IMR-90 (cell line): ENCODE measurements at regions not wholly inside any gene's neighbourhood (a gene's known extent, or its start where the extent isn't known, plus 50 kb on each side); places are given as distances from the start of the nearest gene placed in this dataset.

ENCODE experiments used
- ATAC-seq: fragments of 200-7000 bp; cut with Tn5 transposase; 2 replicates; pipeline ENCODE4 v1.9.1; 2020; ENCODE audit warnings: low read depth, mild to moderate bottlenecking, moderate library complexity
- BruUV-seq: library from RNA; stranded (reverse); fragments of 400-500 nt; replicated peaks from 2 replicates; lab custom pipeline; 2021; lab: Mats Ljungman, UMichigan
- CTCF ChIA-PET: fragments of 300-600 bp; formaldehyde crosslinking; extraction: SDS; loops from one replicate; lab custom pipeline; 2021; ENCODE audit warnings: antibody characterized with exemption; lab: Yijun Ruan, JAX
- POLR2A ChIA-PET: fragments of 300-600 bp; sonication (Branson Sonifier 250); formaldehyde crosslinking; loops from one replicate; lab custom pipeline; 2022; ENCODE audit warnings: antibody characterized with exemption; ENCODE audit not compliant: unreplicated experiment; lab: Charles Lee
- DNase-seq: peaks from one replicate; pipeline ENCODE4 v3.0.0; 2013
- H2AFZ ChIP-seq: replicated peaks from 2 replicates; pipeline ENCODE3; 2013; ENCODE audit warnings: low read length, mild to moderate bottlenecking; ENCODE audit not compliant: poor library complexity
- H2AK5ac ChIP-seq: 2 replicates; pipeline ENCODE4 v1.6.1; 2013; ENCODE audit warnings: low read depth, low read length, inconsistent platforms
- H2AK9ac ChIP-seq: replicated peaks from 2 replicates; pipeline ENCODE3; 2013; ENCODE audit warnings: mild to moderate bottlenecking, low read depth, low read length, moderate library complexity; ENCODE audit not compliant: poor library complexity
- H2BK120ac ChIP-seq: 2 replicates; pipeline ENCODE4 v1.6.1; 2013; ENCODE audit warnings: low read depth, low read length, inconsistent platforms
- H2BK15ac ChIP-seq: 3 replicates; pipeline ENCODE4 v1.6.1; 2013; ENCODE audit warnings: low read depth, low read length, inconsistent platforms
- H2BK20ac ChIP-seq: 2 replicates; pipeline ENCODE4 v1.6.1; 2013; ENCODE audit warnings: low read depth, mild to moderate bottlenecking, inconsistent platforms, low read length, moderate library complexity
- H2BK5ac ChIP-seq: 2 replicates; pipeline ENCODE4 v1.6.1; 2013; ENCODE audit warnings: mild to moderate bottlenecking, low read depth, low read length, inconsistent platforms; ENCODE audit not compliant: poor library complexity, severe bottlenecking
- H3K14ac ChIP-seq: replicated peaks from 2 replicates; pipeline ENCODE4 v1.6.1; 2013; ENCODE audit warnings: low read depth, low read length, inconsistent platforms
- H3K18ac ChIP-seq: 2 replicates; pipeline ENCODE4 v1.6.1; 2013; ENCODE audit warnings: low read depth, low read length, control low read depth
- H3K23ac ChIP-seq: 2 replicates; pipeline ENCODE4 v1.6.1; 2013; ENCODE audit warnings: low read depth, low read length, inconsistent platforms
- H3K27ac ChIP-seq: 2 replicates; pipeline ENCODE4 v1.5.1; 2013; ENCODE audit warnings: mild to moderate bottlenecking, control low read depth, low read length; ENCODE audit not compliant: insufficient read depth
- H3K27me3 ChIP-seq: 2 replicates; pipeline ENCODE4 v1.6.1; 2013; ENCODE audit warnings: low read length; ENCODE audit not compliant: control insufficient read depth, insufficient read depth
- H3K36me3 ChIP-seq: 2 replicates; pipeline ENCODE4 v1.6.1; 2013; ENCODE audit warnings: low read length, mixed read lengths; ENCODE audit not compliant: control insufficient read depth, insufficient read depth
- H3K4ac ChIP-seq: 2 replicates; pipeline ENCODE4 v1.6.1; 2013; ENCODE audit warnings: low read depth, low read length, inconsistent platforms
- H3K4me1 ChIP-seq: 2 replicates; pipeline ENCODE4 v1.6.1; 2013; ENCODE audit warnings: low read length, mixed read lengths; ENCODE audit not compliant: control insufficient read depth, insufficient read depth
- H3K4me2 ChIP-seq: 2 replicates; pipeline ENCODE4 v1.6.1; 2013; ENCODE audit warnings: low read depth, mild to moderate bottlenecking, control low read depth, low read length, moderate library complexity
- H3K4me3 ChIP-seq: 2 replicates; pipeline ENCODE4 v1.5.1; 2013; ENCODE audit warnings: low read depth, mild to moderate bottlenecking, control low read depth, low read length, moderate library complexity; ENCODE audit not compliant: insufficient read depth
- H3K56ac ChIP-seq: 2 replicates; pipeline ENCODE4 v1.6.1; 2013; ENCODE audit warnings: low read length, inconsistent platforms; ENCODE audit not compliant: insufficient read depth; ENCODE audit errors: extremely low read depth
- H3K79me1 ChIP-seq, 2 experiments: 2 replicates each; pipeline ENCODE4 v1.6.1; 2013; ENCODE audit warnings: low read length in 2 of 2, inconsistent platforms in 1 of 2, low read depth in 1 of 2
- H3K9ac ChIP-seq: 2 replicates; pipeline ENCODE4 v1.6.1; 2013; ENCODE audit warnings: low read depth, low read length, control low read depth
- H3K9me1 ChIP-seq: 2 replicates; pipeline ENCODE4 v1.6.1; 2013; ENCODE audit warnings: low read length, inconsistent platforms; ENCODE audit not compliant: insufficient read depth
- H3K9me3 ChIP-seq: 2 replicates; pipeline ENCODE4 v1.6.1; 2013; ENCODE audit warnings: low read length; ENCODE audit not compliant: control insufficient read depth, insufficient read depth
- H4K20me1 ChIP-seq: 2 replicates; pipeline ENCODE4 v1.6.1; 2013; ENCODE audit warnings: low read length, inconsistent platforms; ENCODE audit not compliant: insufficient read depth
- H4K5ac ChIP-seq: 2 replicates; pipeline ENCODE4 v1.6.1; 2013; ENCODE audit warnings: mild to moderate bottlenecking, low read depth, low read length, control low read depth
- H4K8ac ChIP-seq, 2 experiments: 2 replicates each; pipeline ENCODE4 v1.6.1; 2013; ENCODE audit warnings: low read depth in 2 of 2, low read length in 2 of 2, control low read depth in 1 of 2, inconsistent platforms in 1 of 2
- H4K91ac ChIP-seq: 2 replicates; pipeline ENCODE4 v1.6.1; 2013; ENCODE audit warnings: low read depth, low read length, inconsistent platforms; ENCODE audit not compliant: insufficient read depth
- BHLHE40 ChIP-seq: fragments of 150-350 bp; IDR thresholded peaks from 2 replicates; pipeline ENCODE4 v1.6.1; 2016; ENCODE audit warnings: mild to moderate bottlenecking, low read depth, low read length
- CEBPB ChIP-seq: IDR thresholded peaks from 2 replicates; pipeline ENCODE4 v1.6.1; 2012; ENCODE audit warnings: low read depth, low read length, improper control_type of control experiment
- MAZ ChIP-seq: IDR thresholded peaks from 2 replicates; pipeline ENCODE4 v1.6.1; 2012; ENCODE audit warnings: low read depth, mild to moderate bottlenecking, low read length, improper control_type of control experiment, moderate library complexity, borderline replicate concordance
- NFE2L2 ChIP-seq: fragments of 150-350 bp; IDR thresholded peaks from 2 replicates; pipeline ENCODE4 v1.6.1; 2016; ENCODE audit warnings: low read depth, mild to moderate bottlenecking, low read length
- POLR2A ChIP-seq: IDR thresholded peaks from 2 replicates; pipeline ENCODE4 v1.6.1; 2012; ENCODE audit warnings: mild to moderate bottlenecking, low read depth, low read length
- RFX5 ChIP-seq: IDR thresholded peaks from 2 replicates; pipeline ENCODE4 v1.8.0; 2012; ENCODE audit warnings: low read depth, mild to moderate bottlenecking, low read length, moderate library complexity
- SMC3 ChIP-seq: fragments of 150-350 bp; IDR thresholded peaks from 2 replicates; pipeline ENCODE4 v1.6.1; 2016; ENCODE audit warnings: low read depth, mild to moderate bottlenecking, antibody characterized with exemption, low read length, moderate library complexity
- WGBS, 2 experiments: methylation state at CpG; one replicate each; pipeline versions ENCODE4 v1.1.5 to v1.1.7; 2013; ENCODE audit warnings: missing lambda C conversion rate in 2 of 2; ENCODE audit not compliant: insufficient read length in 1 of 2; ENCODE audit errors: extremely low coverage in 2 of 2; 5-methylcytosine and 5-hydroxymethylcytosine counted together
- dilution Hi-C: fragments of 300-500 bp; cut with HindIII; formaldehyde crosslinking; loops from one replicate; pipeline ENCODE4 v1.14.3; 2018; ENCODE audit warnings: low sequenced_read_pairs; ENCODE audit not compliant: unreplicated experiment
- in situ Hi-C: fragments of 300-500 bp; cut with MboI; formaldehyde crosslinking; loops from 3 replicates; pipeline ENCODE4 v1.14.3; 2019; ENCODE audit warnings: low sequenced_read_pairs, inconsistent platforms, mixed read lengths
- intact Hi-C: fragments of 100-400 bp; cut with micrococcal nuclease; formaldehyde crosslinking; loops from 2 replicates; pipeline ENCODE4 v1.10.0; 2022
- TF ChIP-seq, protein P1 (sequence below): fragments of 150-350 bp; IDR thresholded peaks from 2 replicates; pipeline ENCODE4 v1.6.1; 2017; ENCODE audit warnings: mild to moderate bottlenecking, antibody characterized with exemption, low read length, low read depth
- TF ChIP-seq, protein P2 (sequence below): fragments of 150-350 bp; IDR thresholded peaks from 2 replicates; pipeline ENCODE4 v1.6.1; 2016; ENCODE audit warnings: low read depth, mild to moderate bottlenecking, low read length, moderate library complexity, borderline replicate concordance
- TF ChIP-seq, protein P3 (sequence below): conservative IDR thresholded peaks from 2 replicates; pipeline ENCODE4 v1.5.1; 2012; ENCODE audit warnings: mild to moderate bottlenecking, low read depth, low read length, improper control_type of control experiment

DNA sequence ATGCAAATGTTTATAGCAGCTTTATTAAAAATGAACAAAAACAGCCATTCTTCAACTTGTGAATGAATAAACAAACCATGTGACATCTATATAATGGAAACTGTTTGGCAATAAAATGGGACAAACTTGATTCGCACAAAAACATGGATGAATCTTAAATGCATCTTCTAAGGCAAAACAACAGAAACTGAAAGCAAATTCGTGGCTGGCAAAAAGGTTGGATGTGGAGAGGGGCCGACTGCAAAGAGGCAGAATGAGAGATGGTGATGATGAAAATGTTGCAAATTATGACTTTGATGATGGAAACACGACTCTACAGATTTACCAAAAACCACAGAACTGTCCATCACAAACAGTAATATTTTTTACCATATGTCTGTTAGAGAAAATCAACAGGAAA is 327.0 kb upstream of the NR5A2 start:
- no peaks in the 10 kb centered on the region for H3K9me3 ChIP-seq
- H3K56ac ChIP-seq: no peak overlapping the region
- no peaks in the 10 kb centered on the region for H3K4me1 ChIP-seq
- H4K91ac ChIP-seq: no peak overlapping the region
- H3K4me2 ChIP-seq: peak overlapping the region; percentile 16; the same call in 1 of the 2 replicates
- H3K4ac ChIP-seq: no peak overlapping the region
- H3K14ac ChIP-seq: no peak overlapping the region
- TF ChIP-seq SMC3 (no peak), CEBPB (no peak), RFX5 (no peak), BHLHE40 (no peak), POLR2A (no peak), MAZ (no peak), NFE2L2 (no peak)
- TF ChIP-seq, protein P1, sequence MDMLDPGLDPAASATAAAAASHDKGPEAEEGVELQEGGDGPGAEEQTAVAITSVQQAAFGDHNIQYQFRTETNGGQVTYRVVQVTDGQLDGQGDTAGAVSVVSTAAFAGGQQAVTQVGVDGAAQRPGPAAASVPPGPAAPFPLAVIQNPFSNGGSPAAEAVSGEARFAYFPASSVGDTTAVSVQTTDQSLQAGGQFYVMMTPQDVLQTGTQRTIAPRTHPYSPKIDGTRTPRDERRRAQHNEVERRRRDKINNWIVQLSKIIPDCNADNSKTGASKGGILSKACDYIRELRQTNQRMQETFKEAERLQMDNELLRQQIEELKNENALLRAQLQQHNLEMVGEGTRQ: no peak
- TF ChIP-seq, protein P2, sequence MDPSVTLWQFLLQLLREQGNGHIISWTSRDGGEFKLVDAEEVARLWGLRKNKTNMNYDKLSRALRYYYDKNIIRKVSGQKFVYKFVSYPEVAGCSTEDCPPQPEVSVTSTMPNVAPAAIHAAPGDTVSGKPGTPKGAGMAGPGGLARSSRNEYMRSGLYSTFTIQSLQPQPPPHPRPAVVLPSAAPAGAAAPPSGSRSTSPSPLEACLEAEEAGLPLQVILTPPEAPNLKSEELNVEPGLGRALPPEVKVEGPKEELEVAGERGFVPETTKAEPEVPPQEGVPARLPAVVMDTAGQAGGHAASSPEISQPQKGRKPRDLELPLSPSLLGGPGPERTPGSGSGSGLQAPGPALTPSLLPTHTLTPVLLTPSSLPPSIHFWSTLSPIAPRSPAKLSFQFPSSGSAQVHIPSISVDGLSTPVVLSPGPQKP: no peak
- TF ChIP-seq, protein P3, sequence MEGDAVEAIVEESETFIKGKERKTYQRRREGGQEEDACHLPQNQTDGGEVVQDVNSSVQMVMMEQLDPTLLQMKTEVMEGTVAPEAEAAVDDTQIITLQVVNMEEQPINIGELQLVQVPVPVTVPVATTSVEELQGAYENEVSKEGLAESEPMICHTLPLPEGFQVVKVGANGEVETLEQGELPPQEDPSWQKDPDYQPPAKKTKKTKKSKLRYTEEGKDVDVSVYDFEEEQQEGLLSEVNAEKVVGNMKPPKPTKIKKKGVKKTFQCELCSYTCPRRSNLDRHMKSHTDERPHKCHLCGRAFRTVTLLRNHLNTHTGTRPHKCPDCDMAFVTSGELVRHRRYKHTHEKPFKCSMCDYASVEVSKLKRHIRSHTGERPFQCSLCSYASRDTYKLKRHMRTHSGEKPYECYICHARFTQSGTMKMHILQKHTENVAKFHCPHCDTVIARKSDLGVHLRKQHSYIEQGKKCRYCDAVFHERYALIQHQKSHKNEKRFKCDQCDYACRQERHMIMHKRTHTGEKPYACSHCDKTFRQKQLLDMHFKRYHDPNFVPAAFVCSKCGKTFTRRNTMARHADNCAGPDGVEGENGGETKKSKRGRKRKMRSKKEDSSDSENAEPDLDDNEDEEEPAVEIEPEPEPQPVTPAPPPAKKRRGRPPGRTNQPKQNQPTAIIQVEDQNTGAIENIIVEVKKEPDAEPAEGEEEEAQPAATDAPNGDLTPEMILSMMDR: no peak
- H2BK20ac ChIP-seq: no peak overlapping the region
- no peak overlapping the region for H3K18ac ChIP-seq
- intact Hi-C loops: loop anchor here (5.0 kb wide), 1 partner anchor 82 kb away; no protein-coding TSS in a partner anchor
- no peak overlapping the region for H3K27ac ChIP-seq
- no peaks in the 10 kb centered on the region for H3K9me1 ChIP-seq
- no peaks in the 10 kb centered on the region for H3K79me1 ChIP-seq
- ATAC-seq (no peak), DNase-seq (no peak)
- in situ Hi-C loops: no loop called here
- H2BK120ac ChIP-seq: no peak overlapping the region
- H2AK5ac ChIP-seq: no peak overlapping the region
- no peak overlapping the region for H2BK15ac ChIP-seq
- no CpG with 5 or more reads among the region's 4 CpGs for WGBS, 2 experiments
- H4K20me1 ChIP-seq: no peaks in the 10 kb centered on the region
- no peak overlapping the region for H3K9ac ChIP-seq
- dilution Hi-C loops: no loop called here
- ChIA-PET CTCF (no interaction called here), POLR2A (no interaction called here)
- H3K36me3 ChIP-seq: no peaks in the 10 kb centered on the region
- no peak overlapping the region for H2AK9ac ChIP-seq
- no peak overlapping the region for H3K23ac ChIP-seq
- H3K4me3 ChIP-seq: no peak overlapping the region
- no TSS peak for BruUV-seq
- no peak overlapping the region for H4K8ac ChIP-seq
- H2AFZ ChIP-seq: no peak overlapping the region
- no peaks in the 10 kb centered on the region for H3K27me3 ChIP-seq
- H2BK5ac ChIP-seq: no peak overlapping the region
- H4K5ac ChIP-seq: no peak overlapping the region
